GM19467 (cell line): ENCODE measurements at regions not wholly inside any gene's neighbourhood (a gene's known extent, or its start where the extent isn't known, plus 50 kb on each side); places are given as distances from the start of the nearest gene placed in this dataset.

Source experiments
- ATAC-seq: cut with Tn5 transposase; IDR thresholded peaks from one replicate; pipeline ENCODE4 v1.9.1; 2021; ENCODE audit warnings: mild to moderate bottlenecking, moderate library complexity; ENCODE audit not compliant: unreplicated experiment

- no peak for ATAC-seq
These were observed 386.2 kb upstream of the HNRNPA3 start for GRCh38 chr2:176826356-176826755.

DNA sequence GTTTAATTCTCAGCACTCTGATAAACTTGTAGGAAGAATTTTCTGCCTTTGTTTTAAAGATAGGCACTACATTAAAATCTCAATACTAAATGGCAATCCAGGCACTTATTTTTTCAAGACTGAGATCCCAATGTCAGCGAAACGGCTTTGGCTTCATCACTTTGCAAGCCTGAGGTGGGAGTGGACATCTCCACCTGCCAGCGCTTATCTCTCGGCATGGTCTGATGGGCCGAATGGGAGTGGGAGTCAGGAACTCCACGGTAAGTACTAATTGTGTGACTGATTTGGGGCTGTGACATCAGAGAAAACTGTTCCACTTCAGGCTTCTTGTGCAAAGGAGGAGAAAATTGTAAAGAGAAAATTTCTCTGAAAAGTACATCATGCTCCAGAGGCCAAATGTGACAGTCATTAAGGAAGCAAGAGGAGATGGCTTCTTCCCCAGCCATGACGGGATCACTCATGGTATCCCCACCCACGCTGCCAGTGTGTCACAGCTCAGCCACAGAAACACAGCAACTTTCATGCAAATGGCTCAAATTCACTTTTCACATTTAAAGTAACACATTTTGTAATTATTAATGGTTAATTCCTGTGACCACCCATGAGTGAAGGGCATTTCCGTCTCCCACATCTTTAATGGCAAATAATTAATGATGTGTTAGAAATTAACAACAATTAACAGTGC lies 385.5 kb upstream of the HNRNPA3 start:
- no peak for ATAC-seq

DNA sequence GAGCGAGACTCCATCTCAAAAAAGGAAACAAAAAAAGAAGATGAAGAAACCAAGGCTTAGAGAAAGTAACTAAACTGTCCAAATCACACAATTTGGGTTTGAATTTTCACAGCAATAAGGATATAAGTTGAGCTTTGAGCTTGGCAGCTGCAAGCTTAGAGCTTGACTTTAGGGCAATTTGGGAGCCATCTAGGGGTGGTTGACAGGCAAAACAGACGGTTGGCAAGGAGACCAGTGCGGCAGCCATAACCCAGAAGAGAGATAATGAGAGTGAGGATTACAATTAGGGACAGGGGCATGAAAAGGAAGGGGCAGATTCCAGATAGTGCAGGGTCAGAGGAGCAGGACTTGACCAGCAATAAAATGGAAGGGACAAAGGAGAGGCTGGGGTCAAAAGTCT lies 382.2 kb upstream of the HNRNPA3 start:
- ATAC-seq = no peak

DNA sequence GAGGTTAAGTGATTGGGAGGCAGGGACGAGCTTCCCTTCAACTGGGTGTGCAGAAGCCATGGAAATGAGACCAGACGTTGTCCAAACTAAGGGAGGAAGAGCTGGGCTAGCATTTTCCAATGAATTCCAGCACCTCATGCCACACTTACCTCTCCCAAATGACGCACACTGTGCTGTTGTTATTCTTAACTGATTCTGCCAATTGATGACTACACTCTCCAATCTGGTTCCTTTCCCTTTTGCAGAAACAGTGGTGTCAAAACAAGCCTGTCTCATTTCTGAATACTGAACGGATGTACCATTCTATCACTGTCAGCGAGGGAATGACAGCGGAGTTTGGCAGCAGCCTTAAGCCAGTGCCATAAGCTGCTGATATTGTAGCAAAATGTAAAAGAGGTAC lies 380.5 kb upstream of the HNRNPA3 start:
- no peak for ATAC-seq

DNA sequence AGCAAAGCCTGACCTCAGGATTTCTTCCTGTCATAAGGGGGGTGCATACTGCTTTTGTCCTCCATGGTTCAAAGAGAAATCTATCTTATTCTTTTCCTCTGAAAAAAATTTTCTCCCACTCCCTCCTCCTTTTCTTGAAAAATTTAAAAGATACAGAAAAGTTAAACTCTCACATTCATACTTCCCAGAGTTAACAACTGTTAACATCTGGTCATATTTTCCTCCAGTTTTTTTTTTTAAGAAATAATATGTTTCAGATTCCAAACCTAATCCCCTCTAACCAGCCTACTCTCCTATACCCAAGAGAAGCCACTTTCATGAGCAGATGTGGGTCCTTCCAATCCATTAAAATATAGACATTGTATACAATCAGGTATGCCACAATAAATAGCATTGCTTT lies 378.9 kb upstream of the HNRNPA3 start:
- no peak for ATAC-seq

DNA sequence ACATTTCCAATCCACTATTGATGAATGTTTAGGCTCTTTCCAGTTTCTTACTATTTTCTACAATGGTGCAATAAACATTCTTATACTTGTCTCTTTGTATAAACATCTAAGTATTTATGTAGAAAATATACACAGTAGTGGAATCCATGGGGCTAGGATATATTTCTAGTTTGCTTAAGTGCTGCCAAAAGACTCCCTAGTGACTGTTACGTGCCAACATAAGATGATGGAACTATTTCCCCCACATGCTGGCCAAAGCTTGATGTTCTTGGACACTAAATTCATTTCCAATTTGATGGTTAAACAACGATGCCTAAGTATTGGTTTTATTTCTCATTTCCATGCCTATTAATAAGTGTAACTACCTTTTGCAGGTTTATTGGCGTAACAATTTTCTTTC lies 378.4 kb upstream of the HNRNPA3 start:
- ATAC-seq = no peak

GRCh38 chr2:176843208-176843607 lies 369.4 kb upstream of the HNRNPA3 start:
- ATAC-seq = no peak

GRCh38 chr2:176844461-176844860 lies 368.1 kb upstream of the HNRNPA3 start:
- ATAC-seq = no peak

DNA sequence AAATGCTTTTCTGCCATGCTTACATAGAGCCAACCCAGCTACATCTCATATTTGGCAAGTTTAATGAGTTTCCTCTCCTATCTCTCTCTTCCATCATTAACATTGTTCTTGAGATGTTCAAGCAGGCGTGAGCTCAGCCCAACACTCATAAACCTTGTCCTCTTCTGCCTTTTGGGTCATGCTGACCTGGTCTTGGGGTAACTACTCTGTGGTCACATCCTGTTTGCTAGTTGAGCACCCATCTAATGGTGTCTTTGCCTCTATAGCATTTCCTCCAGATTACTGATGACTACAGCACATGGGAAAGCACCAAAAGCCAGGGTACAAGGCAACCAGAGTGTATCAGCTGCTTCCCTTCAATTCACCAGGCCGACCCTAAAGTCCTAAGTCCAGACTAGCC lies 366.9 kb upstream of the HNRNPA3 start:
- no peak for ATAC-seq

GRCh38 chr2:176847575-176847974 lies 365.0 kb upstream of the HNRNPA3 start:
- no peak for ATAC-seq

DNA sequence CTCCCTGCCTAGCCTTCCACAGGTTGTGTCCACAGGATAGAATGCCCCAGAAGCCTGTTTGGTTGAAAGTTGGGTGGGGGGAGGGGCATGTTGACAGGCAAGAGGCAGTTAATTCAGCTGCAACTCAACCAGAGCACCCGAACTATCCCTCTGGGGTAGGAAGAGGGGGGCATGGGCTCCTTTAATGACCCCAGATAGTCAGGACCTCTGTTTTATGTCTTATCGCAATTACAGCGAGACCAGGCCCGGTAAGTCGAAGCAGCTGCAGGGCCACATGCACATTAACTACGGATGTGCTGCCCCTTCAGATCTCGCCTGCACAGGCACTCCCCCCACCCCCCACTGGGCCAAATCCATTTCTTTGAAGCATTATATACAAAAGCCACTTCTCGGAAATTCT lies 363.8 kb upstream of the HNRNPA3 start:
- ATAC-seq = no peak

- no peak for ATAC-seq
These were observed 361.2 kb upstream of the HNRNPA3 start for GRCh38 chr2:176851200-176851888.

DNA sequence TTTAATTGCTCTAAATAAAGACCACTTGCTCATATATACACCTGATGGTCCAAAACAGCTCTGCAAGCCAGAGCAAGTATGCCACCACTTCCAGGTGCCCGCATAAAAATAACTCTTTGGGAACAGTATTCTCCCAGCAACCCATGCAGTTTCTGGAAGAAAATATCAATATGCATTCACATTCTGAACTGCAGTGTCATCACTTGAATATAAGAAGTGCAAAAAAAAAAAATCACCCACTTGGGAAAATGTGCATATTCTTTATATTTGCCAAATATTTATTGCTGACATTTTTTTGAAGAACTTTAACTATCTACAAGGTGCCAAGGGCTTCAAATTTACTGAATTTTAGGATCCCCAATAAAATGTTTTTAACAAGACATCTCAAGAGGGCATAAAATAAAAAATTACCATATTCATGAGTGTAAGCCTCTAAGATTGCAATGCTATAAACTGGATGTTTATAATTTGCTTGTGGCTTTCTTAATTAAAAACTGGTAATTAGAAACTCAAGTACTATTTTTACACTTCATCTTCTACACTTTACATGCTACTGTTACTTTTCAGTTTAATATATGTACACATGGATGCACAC lies 360.6 kb upstream of the HNRNPA3 start:
- ATAC-seq = no peak

DNA sequence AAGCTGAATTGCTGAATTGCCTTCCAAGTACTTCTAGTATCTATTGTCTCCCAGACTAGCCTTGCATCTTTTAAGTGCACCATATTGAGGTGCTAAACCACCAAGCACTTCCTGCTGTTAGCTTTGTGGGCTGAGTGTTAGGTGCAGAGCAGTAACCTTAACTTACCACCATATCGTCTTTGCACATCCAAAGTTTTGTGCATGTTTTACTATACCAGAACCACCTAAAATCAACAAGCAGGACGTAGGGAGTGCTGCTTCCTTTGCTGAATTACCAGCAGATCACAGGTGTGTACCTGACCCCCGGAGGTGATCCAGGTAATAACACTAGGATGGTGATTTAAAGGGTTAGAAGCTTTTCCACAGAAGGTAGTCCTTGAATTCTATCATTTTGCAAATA lies 359.9 kb upstream of the HNRNPA3 start:
- peak; percentile 75 for ATAC-seq

DNA sequence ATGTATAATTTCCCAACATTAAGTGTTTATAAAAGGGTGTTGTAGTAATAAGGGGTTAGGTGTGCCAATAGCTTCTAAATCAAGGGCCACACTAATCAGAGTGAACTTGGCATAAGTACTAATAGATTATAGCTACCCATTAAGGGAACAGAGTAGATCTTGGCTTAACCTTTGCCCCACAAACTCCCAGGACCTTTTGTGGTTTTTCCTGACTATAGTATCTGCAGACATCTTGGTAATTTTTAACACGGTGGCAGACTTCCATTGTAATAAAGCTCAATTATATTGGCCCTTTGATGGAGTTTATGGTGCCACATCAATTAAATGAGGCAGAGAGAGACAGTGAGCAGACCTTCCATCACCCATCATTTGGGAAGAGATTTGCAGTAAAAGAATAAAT lies 358.5 kb upstream of the HNRNPA3 start:
- no peak for ATAC-seq

- ATAC-seq = no peak
These were observed 357.7 kb upstream of the HNRNPA3 start for GRCh38 chr2:176854878-176855277.

GRCh38 chr2:176856683-176857082 lies 355.9 kb upstream of the HNRNPA3 start:
- ATAC-seq = no peak

DNA sequence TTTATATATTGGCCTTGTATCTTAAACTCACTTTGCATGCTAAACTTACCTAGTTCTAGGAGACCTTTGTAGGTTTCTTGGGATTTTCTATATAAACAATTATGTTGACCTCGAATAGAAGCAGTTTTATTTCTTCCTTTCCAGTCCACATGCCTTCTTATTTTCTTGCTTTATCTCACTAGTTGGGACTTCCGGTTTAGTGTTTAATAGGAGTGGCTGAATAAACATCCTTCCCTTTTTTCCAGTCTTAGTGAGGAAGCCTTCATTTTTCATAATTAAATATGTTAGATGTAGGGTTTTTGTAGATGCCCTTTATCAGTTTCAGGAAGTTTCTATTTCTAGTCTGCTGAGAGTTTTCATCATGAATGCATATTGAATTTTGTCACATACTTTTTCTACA lies 347.3 kb upstream of the HNRNPA3 start:
- ATAC-seq = no peak

DNA sequence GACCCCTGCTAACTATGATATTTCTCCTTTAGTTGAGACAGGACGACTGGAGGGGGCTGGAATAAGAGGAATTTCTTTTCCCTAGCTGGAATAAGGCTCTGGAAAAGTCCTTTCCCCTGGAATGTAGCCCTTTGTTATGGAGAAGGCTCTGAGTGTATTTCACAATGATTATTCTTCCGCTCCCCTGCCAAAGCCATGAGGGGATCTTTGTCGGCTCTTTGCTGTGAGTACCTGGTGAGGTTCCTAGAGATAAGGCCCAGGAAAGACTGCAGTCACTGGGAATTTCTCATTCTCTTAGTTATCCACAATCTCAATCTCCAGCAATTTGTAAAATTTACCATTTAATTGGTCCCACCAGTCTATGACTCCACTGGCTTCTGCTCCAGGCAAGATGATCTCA lies 340.2 kb upstream of the HNRNPA3 start:
- ATAC-seq = no peak

DNA sequence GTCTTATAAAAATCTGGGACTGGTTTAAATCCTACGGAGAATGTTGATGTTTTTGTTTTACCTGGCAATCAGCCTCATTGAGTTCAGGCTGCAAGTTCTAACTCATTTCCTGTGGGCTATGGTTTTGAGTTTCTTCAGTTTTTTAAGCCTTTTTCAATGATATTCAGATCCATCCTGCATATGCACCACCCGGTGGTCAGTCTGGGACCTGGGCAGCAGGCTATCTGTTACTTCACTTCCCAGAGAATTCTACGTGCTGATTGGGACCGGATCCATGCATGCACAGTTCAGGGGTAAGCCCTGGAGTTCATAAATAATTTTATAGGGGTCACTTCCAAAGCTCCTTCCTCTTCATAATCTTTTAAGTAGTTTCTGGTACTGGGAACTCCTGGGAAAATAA lies 339.2 kb upstream of the HNRNPA3 start:
- no peak for ATAC-seq

DNA sequence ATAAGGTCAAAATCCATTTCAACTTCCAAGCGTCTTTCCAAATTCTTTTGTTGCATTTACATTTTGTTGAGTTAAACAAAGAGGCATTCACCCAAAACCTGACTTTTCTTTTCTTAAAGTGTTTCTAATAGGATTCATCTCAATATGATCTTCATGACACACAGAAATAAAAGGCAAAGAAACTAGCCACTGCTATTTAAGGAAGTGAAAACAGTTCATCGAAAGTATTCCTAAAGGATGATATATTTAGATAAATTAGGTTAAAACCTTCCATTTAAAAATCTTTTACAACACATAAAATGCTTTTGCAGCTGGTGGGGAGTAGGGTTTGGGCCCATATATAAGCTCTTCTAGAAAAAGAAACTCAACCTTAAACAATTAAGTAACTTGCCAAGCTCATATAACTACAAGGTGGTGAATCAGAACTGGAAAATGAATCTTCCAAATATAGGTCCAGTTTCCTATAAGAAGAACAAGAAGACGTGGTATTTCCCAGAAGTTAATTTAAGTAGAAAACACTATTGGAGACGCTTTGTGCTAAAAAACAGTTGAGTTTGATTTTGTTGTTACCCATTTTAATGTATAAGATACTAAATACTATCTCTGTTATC lies 336.0 kb upstream of the HNRNPA3 start:
- ATAC-seq = no peak

GRCh38 chr2:176879426-176879995 lies 333.1 kb upstream of the HNRNPA3 start:
- no peak for ATAC-seq
